C4-2B (cell line): ENCODE measurements at regions not wholly inside any gene's neighbourhood (a gene's known extent, or its start where the extent isn't known, plus 50 kb on each side); places are given as distances from the start of the nearest gene placed in this dataset.

Experiments used
- H3K27ac ChIP-seq: fragments of 450-650 bp; 2 replicates; pipeline ENCODE4 v1.5.1; 2017
- ZFX ChIP-seq: fragments of 450-650 bp; IDR thresholded peaks from 2 replicates; pipeline ENCODE4 v1.6.1; 2017
- TF ChIP-seq, protein P1 (sequence below): fragments of 450-650 bp; conservative IDR thresholded peaks from 2 replicates; pipeline ENCODE4 v1.5.1; 2017; ENCODE audit warnings: mild to moderate bottlenecking

DNA sequence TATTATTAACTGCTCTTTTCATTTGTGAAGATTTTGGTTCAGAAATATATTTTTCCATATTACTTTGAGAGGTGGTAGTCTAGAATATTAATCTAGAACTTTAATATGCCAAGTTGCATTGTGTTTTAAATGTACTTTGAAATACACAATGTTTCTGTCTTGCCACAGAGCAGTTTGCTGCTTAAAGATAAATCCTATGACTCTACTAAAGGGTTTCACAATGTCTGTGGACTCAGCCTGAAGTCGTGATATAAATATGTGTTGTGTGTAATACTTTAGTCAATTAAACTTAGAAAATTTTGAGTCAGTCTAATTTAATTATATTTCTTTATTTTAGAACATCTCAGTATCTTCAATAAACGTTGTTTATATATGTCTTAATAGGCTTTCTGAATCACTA is 1771.7 kb upstream of the PCDH7 start:
- TF ChIP-seq, protein P1, sequence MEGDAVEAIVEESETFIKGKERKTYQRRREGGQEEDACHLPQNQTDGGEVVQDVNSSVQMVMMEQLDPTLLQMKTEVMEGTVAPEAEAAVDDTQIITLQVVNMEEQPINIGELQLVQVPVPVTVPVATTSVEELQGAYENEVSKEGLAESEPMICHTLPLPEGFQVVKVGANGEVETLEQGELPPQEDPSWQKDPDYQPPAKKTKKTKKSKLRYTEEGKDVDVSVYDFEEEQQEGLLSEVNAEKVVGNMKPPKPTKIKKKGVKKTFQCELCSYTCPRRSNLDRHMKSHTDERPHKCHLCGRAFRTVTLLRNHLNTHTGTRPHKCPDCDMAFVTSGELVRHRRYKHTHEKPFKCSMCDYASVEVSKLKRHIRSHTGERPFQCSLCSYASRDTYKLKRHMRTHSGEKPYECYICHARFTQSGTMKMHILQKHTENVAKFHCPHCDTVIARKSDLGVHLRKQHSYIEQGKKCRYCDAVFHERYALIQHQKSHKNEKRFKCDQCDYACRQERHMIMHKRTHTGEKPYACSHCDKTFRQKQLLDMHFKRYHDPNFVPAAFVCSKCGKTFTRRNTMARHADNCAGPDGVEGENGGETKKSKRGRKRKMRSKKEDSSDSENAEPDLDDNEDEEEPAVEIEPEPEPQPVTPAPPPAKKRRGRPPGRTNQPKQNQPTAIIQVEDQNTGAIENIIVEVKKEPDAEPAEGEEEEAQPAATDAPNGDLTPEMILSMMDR: no peak
- no peak for TF ChIP-seq ZFX
- H3K27ac ChIP-seq: no peak overlapping the region

DNA sequence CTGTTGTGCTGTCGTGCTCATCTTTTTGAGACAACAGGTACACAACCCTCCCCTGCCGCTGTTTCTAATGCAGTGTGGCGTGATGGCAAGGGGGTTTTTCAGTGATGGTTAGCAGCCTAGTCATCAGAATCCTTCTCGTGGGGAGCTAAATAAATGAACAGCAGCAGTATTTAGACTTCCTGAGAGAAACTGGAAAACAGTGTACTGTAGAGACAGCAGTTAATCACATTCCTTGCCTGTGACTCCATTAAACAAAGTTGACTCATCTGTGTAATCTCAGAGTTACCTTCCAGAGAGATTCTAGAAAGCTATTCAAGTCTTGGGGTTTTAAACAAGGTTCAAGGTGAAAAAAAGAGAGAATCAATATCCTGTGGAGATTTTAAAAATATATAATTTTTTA is 1753.2 kb upstream of the PCDH7 start:
- H3K27ac ChIP-seq: no peak overlapping the region

DNA sequence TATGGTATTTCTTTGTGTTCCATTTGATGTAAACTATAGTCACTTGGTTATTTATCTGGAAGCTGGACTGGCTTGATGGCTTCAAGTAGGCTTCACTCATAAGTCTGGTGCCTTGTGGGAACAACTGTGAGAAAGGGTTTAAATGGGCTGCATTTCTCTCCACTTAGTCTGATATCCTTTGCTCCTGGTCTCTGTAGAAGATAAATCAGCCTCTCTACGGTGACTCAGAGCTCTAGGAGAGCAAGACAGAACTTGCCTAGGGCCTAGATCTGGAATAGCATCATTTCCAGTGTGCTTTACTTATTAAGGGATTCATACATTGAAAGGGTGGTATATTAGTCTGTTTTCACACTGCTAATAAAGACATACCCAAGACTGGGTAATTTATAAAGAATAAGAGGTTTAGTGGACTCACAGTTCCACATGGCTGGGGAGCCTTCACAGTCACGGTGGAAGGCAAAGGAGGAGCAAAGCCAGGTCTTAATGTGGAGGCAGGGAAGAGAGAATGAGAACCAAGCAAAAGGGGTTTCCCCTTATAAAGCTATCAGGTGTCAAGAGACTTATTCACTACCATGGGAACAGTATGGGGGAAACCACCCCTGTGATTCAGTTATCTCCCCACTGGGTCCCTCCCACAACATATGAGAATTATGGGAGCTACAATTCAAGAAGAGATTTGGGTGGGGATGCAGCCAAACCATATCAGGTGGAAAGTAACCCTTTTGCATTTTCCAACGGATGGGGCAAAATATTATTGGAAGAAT is 1746.4 kb upstream of the PCDH7 start:
- TF ChIP-seq ZFX: no peak
- TF ChIP-seq, protein P1: no peak
- H3K27ac ChIP-seq: no peak overlapping the region

More for the DNA sequence above, 1753.2 kb upstream of the PCDH7 start:
- no peak for TF ChIP-seq ZFX
- TF ChIP-seq, protein P1: no peak

DNA sequence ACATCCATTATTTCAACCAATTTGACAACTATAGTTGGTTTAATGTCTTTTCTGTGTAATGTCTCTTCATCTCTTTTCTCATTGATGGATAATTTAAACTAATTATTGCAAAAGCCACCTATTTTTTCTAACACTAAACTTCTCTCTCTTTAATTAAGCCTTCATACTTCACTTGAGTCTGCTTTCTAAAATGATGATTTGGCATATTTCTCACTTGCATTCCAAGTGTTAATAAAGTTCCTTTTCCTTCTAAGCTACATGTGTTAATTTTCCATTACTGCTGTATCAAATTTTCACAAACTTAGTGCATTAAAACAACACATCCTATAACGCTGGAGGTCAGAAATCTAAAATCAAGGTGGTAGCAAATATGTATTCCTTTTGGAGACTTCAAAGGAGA is 1743.8 kb upstream of the PCDH7 start:
- TF ChIP-seq, protein P1: no peak
- no peak for TF ChIP-seq ZFX
- no peak overlapping the region for H3K27ac ChIP-seq

DNA sequence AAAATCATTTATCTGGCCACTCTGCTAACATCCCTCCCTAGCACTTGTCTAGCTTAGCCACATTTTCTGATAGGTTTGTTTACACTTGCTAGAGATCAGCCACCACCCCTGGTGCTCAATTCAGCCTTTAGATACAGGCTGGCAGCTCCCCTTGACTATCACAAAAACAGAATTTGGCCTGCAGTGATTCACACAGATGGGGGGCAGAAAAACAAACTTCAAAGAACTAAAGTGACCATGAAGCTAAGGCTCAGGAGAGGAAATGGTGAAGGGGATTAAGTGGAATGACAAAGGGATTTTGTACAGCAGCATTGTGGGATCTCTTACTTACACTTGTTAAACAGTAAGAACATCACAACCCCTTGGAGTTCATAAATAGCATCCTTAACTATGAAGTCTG is 1718.0 kb upstream of the PCDH7 start:
- no peak overlapping the region for H3K27ac ChIP-seq
- no peak for TF ChIP-seq ZFX
- TF ChIP-seq, protein P1: no peak

DNA sequence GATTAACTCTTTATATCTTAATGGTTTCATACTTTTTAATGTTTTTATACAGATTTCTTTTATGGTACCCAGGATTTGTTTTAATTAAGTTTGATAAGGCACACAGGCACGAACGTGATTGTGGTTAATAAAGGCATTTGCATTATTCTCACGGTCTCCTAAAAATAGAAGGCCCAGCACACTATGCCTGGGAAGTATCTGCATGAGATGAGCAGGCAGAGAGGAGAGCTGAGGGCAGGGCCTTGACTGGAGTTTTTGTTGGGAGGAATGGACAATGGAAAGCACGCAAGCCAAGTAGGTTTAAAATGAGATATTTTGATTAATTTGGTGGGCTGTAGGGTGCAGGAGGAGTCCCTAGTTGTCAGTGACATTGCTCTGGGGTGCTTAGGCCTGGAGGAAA is 1714.3 kb upstream of the PCDH7 start:
- TF ChIP-seq ZFX: no peak
- TF ChIP-seq, protein P1: no peak
- no peak overlapping the region for H3K27ac ChIP-seq

DNA sequence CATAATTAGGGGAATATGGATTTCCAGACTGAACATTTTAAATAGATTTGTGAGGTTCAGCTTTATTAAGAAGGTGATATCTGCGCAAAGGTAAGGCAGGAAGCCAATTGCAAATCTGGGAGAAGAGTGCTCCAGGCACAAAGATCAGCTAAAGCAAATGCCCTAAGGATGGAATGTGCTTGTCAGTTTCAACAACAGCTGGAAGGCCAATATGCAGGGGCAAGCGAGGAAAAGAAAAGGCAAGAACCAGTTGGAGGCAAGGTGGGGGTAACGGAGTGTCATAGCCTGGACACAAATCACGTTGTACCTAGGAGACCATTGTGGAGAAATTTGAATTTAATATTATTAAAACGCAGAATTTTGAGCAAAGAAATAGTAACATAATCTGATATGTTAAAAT is 1710.3 kb upstream of the PCDH7 start:
- TF ChIP-seq ZFX: no peak
- TF ChIP-seq, protein P1: no peak
- no peak overlapping the region for H3K27ac ChIP-seq
